Gastroesophageal sphincter (tissue), 3 donors: ENCODE measurements at regions not wholly inside any gene's neighbourhood (a gene's known extent, or its start where the extent isn't known, plus 50 kb on each side); places are given as distances from the start of the nearest gene placed in this dataset.

Experiments
- CTCF ChIP-seq, 4 experiments: fragments of 200-600 bp in 2 of 4; fragments of 450-650 bp in 2 of 4; sonication (generic) in 1 of 4; IDR thresholded peaks; one replicate each; pipeline ENCODE4 v1.5.1; 2017 to 2019; ENCODE audit warnings: antibody characterized with exemption in 4 of 4, mild to moderate bottlenecking in 2 of 4, moderate library complexity in 2 of 4
- EP300 ChIP-seq: sonication (generic); formaldehyde crosslinking; IDR thresholded peaks from one replicate; pipeline ENCODE4 v1.6.1; 2017; ENCODE audit warnings: antibody characterized with exemption, mild to moderate bottlenecking
- POLR2A ChIP-seq, 2 donors: fragments of 450-650 bp; IDR thresholded peaks; one replicate each; pipeline ENCODE4 v1.6.1; 2017; ENCODE audit warnings: antibody characterized with exemption in 2 of 2, mild to moderate bottlenecking in 2 of 2, moderate library complexity in 1 of 2
- POLR2AphosphoS5 ChIP-seq: sonication (generic); formaldehyde crosslinking; IDR thresholded peaks from one replicate; pipeline ENCODE4 v1.6.1; 2017; ENCODE audit warnings: antibody characterized with exemption

DNA sequence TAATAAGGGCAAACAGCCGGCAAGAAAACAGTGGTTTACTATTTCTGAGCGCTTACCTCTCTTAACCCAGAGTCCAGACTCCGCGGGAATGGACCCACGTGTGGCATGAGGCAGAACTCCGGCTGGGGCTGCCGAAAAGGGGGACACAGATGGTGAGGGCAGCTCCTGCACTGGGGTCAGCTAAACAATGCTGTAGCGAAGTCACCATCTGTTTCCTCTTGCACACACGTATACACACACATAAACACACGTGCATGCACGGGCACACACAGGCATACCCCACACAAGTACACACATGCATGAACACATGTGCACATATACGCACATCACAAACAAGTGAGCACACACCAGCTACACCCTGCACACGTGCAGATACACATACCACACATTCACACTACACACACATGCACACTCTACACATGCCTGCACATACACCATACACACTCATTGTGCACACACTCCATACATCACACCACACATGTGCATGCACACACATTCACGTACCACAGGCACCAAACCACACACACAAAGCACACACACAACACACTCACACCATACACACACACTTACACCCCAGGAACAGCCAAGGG lies 105.9 kb upstream of the ID2 start:
- no peak for TF ChIP-seq CTCF (IDR thresholded peaks at IDR 0.05)
- no peak for TF ChIP-seq EP300
- TF ChIP-seq POLR2A (IDR thresholded peaks at IDR 0.05): no peak
- TF ChIP-seq POLR2AphosphoS5: no peak
